ENCODE measurements at regions not wholly inside any gene's neighbourhood (a gene's known extent, or its start where the extent isn't known, plus 50 kb on each side); places are given as distances from the start of the nearest gene placed in this dataset.

DNA sequence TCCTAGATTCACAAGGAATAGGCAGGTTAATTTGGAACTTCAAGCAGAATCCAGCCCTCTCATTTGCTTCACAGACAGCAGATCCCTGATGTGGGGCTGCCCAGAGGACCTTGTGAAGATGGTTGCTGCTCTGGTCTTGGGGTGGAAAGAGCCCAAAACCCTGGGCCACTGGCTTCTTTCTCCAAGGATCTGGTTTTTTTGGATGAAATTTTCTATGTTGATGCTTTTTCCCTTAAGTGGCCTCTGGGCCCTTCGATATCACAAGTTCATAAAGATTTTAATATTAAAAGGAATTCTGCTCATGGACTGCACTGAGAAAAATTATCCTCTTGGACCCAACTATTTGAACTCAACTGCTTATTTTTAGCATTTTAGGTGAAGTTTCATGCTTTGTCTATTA lies 421.1 kb downstream of the KLF5 start:
- ATAC-seq (replicated peaks) (no peak), DNase-seq (no peak)
- H3K4me1 Mint-ChIP-seq = no peaks in the 10 kb centered on the region
- H3K27me3 Mint-ChIP-seq = no peaks in the 10 kb centered on the region
- no peaks in the 10 kb centered on the region for H3K36me3 Mint-ChIP-seq
- no peak overlapping the region for H3K4me3 Mint-ChIP-seq
- H3K27ac Mint-ChIP-seq = no peak overlapping the region
- no peaks in the 10 kb centered on the region for H3K9me3 Mint-ChIP-seq

DNA sequence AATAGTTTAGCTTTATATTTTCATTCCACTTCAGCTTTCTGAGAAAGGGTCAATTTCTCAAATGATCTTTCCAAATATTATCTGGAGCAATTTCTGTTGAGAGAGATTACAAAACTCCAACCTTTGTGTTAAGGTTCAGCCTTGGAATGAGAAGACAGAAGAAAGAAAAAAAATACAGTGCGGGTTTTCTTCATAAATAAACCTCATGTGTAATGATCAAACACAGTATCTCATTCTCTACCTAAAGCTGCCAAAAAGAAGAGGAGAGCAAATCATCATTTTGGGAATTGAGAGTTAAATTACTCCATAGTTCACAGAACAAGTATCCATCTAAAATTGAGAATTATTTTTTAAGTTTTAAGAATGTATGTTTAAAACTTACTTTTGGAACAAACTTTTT lies 420.5 kb downstream of the KLF5 start:
- Mint-ChIP-seq H3K27me3 (no peaks in the 10 kb centered on the region), H3K9me3 (no peaks in the 10 kb centered on the region), H3K27ac (no peak overlapping the region), H3K4me3 (no peak overlapping the region), H3K36me3 (no peaks in the 10 kb centered on the region), H3K4me1 (no peaks in the 10 kb centered on the region)
- ATAC-seq (replicated peaks) (no peak), DNase-seq (no peak)

DNA sequence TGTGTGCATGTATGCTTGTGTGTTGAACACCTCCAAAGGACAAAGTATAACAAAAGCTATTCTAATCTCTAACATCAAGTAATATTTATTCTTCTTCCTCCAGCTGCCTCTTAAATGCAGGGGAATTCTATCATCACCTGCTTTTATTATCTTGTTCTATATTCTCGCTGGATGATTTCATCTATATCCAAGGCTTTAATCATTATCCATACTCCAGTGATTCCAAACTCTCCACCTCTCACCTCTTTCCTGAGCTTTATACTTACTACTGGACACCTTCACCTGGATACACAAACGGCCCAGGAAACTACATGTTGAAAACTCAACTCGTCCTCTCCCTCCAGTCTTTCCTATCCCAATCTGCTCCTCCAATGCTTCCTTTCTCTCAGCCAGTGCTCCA lies 418.6 kb downstream of the KLF5 start:
- H3K27me3 Mint-ChIP-seq = no peaks in the 10 kb centered on the region
- ATAC-seq (replicated peaks) (no peak), DNase-seq (no peak)
- H3K27ac Mint-ChIP-seq = no peak overlapping the region
- H3K4me3 Mint-ChIP-seq = no peak overlapping the region
- no peaks in the 10 kb centered on the region for H3K36me3 Mint-ChIP-seq
- no peaks in the 10 kb centered on the region for H3K4me1 Mint-ChIP-seq
- H3K9me3 Mint-ChIP-seq = no peaks in the 10 kb centered on the region

DNA sequence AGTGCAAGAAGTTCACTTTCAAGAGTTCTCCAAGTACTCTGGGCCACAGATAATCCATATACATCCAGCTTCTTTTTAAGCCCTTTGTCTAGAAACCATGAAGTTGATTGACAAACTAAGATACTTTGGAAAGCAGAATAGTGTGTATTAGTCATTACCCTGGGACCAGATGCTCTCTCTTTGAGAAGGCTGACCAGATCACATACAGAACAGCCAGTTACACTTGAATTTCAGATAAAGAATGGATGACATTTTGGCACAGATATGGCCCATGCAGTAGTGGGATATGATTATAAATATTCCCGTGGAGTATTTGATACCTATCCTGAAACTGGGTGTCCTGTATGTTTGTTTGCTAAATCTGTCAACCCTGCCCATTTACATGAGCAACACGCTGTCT lies 414.2 kb downstream of the KLF5 start:
- Mint-ChIP-seq H3K36me3 (no peaks in the 10 kb centered on the region), H3K4me1 (no peaks in the 10 kb centered on the region), H3K4me3 (no peak overlapping the region), H3K9me3 (peaks cover 0 to 6% of the 10 kb centered on the region in 2 donors), H3K27ac (no peak overlapping the region), H3K27me3 (no peaks in the 10 kb centered on the region)
- DNase-seq (no peak), ATAC-seq (replicated peaks) (no peak)

DNA sequence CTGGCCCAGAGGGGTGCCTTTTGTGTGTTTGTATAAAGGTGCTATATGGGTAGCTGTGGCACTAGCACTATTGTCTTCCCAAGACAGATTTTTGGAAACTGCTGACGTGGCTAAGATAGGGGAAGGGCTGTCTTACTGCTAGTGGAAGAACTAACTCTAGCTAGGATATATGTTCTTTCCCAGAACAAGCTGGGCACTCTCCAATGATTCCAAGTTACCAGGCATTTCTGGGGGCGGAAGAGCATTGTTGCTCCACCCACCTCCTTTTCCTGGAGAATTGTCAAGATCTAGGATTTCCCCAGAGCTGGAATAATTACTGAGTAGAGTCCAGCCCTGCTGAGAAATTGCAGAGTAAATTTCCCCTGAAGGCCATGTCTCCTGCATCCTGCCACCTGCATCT lies 408.3 kb downstream of the KLF5 start:
- H3K4me3 Mint-ChIP-seq = no peak overlapping the region
- peaks cover 3 to 6% of the 10 kb centered on the region in 2 donors for H3K9me3 Mint-ChIP-seq
- H3K4me1 Mint-ChIP-seq = no peaks in the 10 kb centered on the region
- H3K27me3 Mint-ChIP-seq = no peaks in the 10 kb centered on the region
- no peak overlapping the region for H3K27ac Mint-ChIP-seq
- DNase-seq (no peak), ATAC-seq (replicated peaks) (no peak)
- no peaks in the 10 kb centered on the region for H3K36me3 Mint-ChIP-seq

DNA sequence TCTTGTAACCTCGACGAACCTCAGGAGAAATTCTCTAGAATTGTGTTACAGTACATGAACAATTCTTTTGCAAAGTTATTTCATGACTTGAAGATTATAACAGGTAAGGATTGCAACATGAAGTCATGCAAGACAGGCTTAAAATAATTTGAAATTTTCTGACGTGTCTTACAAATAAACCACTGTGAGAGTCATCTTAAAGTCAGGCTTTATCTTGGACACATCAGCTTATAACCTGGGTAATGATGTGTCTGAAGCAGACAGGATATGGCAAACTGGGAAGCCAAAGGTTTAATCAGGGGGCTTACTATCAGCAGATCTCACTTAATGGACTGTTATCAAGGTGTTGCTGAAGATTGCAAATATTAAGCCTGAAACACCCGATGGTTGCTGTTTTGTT lies 407.8 kb downstream of the KLF5 start:
- no peak for DNase-seq
- H3K36me3 Mint-ChIP-seq = no peaks in the 10 kb centered on the region
- no peaks in the 10 kb centered on the region for H3K4me1 Mint-ChIP-seq
- ATAC-seq (replicated peaks) = no peak
- H3K9me3 Mint-ChIP-seq = peaks cover 3 to 6% of the 10 kb centered on the region in 2 donors
- H3K4me3 Mint-ChIP-seq = no peak overlapping the region
- no peaks in the 10 kb centered on the region for H3K27me3 Mint-ChIP-seq
- no peak overlapping the region for H3K27ac Mint-ChIP-seq

DNA sequence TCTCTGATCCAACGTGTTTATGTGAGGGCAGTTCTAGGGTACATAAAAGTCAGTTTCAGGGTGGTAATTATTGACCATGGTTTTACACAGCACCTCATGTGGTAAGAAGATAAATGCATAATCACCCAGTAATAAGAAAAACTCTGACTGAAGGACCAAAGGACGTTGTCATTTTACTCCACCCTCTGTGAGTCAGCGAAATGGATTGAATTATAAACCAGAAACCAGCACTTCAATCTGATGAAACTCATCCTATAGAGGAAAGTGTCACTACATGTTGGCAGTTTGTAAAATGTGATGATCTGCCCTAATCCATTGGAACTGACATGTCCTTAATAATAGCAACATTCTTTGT lies 406.8 kb downstream of the KLF5 start:
- Mint-ChIP-seq H3K27me3 (no peaks in the 10 kb centered on the region), H3K4me1 (no peaks in the 10 kb centered on the region)
- ATAC-seq (replicated peaks) = no peak

DNA sequence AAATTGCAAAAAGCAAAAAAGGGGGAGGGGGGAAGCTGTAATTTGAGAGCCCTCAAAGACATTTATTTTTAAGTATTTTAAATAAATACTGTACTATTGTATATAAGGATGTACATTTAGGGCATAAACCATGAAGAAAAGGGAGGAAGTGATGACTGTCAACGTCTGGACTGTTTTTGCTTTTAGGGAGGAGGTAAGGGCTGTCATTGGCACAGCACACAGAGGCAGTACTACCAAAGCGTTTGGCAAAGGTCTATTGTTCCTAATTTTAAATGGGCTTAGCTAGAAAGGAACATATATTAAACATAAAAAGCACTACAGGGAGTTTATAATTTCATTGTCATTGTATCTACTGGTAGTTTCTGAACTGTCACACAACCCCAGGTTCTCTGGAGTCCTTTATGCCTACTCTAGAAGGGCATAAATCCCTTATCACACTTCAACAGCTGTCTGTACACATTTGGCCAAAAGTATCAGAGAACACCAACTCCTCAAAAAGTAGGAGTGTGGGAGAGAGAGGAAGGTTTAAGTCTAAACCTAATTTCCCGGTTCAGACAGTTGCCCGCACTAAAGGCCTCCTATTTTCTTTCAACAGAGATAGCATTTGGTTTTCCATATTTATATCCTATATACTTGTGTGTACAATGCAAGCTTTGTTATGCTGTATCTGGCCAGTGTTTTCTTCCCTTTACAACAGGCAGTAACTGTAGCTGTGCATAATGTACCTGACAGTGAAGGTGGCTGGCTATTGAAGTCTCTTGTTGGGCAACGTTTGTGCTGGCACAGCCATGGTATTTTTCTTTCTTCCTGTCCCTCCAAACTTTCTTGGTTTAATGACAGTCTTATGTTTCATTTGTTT lies 406.2 kb downstream of the KLF5 start:
- ATAC-seq (replicated peaks) (no peak), DNase-seq (no peak)
- Mint-ChIP-seq H3K27me3 (no peaks in the 10 kb centered on the region), H3K9me3 (peaks cover 3 to 9% of the 10 kb centered on the region in 2 donors), H3K36me3 (no peaks in the 10 kb centered on the region), H3K4me3 (no peak overlapping the region), H3K4me1 (no peaks in the 10 kb centered on the region), H3K27ac (no peak overlapping the region)

More for the DNA sequence above, 406.8 kb downstream of the KLF5 start:
- DNase-seq = no peak
- no peak overlapping the region for H3K4me3 Mint-ChIP-seq
- H3K27ac Mint-ChIP-seq = no peak overlapping the region
- H3K36me3 Mint-ChIP-seq = no peaks in the 10 kb centered on the region
- H3K9me3 Mint-ChIP-seq = peaks cover 3 to 6% of the 10 kb centered on the region in 2 donors

DNA sequence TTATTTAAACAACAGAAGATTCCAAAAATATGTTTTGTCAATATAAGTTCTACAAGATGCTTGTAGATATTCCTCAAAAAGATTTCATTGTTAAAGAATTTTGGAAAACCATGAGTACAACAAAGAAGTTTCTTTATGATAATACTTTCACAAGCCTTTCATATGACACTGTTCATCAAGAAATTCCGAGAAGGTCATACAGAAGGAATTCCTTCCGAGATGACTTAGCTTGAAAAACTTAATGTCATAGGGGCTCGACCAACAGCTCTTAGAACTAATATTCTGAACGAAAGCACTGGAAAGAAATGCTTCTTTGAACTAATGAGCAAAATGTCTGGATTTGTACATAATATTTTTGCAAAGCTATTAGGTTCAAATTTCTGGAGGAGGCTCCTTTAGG lies 403.4 kb downstream of the KLF5 start:
- peaks cover 3% of the 10 kb centered on the region in 2 donors for H3K9me3 Mint-ChIP-seq
- ATAC-seq (replicated peaks) = no peak
- no peak overlapping the region for H3K4me3 Mint-ChIP-seq
- no peaks in the 10 kb centered on the region for H3K36me3 Mint-ChIP-seq
- no peaks in the 10 kb centered on the region for H3K27me3 Mint-ChIP-seq
- H3K4me1 Mint-ChIP-seq = no peaks in the 10 kb centered on the region
- DNase-seq = no peak
- H3K27ac Mint-ChIP-seq = no peak overlapping the region

DNA sequence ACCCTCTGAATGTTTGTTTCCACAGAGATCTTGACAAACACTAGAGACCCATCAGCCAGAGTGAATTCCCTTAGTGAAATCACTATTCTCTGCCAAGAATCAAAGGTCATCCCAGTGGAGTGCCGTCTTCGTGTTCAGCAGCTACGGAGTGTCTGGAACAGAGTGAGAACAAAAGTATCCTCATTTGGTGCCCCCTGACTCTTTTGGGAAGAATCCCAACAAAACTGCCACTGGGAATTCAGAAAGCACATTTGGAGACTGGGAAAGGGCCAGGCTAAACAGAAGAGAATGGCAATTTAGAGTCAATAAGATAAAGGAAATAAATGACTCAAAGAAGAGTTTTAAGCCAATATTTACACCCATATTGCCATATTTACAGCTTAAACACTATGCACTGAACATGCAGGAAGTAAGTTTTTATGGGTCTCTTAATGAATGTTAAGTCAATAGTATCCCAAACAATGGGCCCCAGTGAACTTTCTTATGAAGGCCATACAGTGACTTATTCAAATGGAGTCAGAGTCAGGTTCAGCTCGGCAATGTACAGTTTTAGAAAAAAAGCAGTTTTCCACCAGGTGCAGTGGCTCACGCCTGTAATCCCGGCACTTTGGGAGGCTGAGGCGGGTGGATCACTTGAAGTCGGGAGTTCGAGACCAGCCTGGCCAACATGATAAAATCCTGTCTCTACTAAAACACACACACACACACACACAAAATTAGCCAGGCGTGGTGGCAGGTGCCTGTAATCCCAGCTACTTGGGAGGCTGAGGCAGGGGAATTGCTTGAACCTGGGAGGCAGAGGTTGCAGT lies 392.6 kb downstream of the KLF5 start:
- Mint-ChIP-seq H3K9me3 (peaks cover 0 to 5% of the 10 kb centered on the region in 2 donors), H3K4me1 (no peaks in the 10 kb centered on the region), H3K36me3 (no peaks in the 10 kb centered on the region), H3K27me3 (no peaks in the 10 kb centered on the region), H3K27ac (no peak overlapping the region), H3K4me3 (no peak overlapping the region)
- ATAC-seq (replicated peaks) = no peak
- no peak for DNase-seq

DNA sequence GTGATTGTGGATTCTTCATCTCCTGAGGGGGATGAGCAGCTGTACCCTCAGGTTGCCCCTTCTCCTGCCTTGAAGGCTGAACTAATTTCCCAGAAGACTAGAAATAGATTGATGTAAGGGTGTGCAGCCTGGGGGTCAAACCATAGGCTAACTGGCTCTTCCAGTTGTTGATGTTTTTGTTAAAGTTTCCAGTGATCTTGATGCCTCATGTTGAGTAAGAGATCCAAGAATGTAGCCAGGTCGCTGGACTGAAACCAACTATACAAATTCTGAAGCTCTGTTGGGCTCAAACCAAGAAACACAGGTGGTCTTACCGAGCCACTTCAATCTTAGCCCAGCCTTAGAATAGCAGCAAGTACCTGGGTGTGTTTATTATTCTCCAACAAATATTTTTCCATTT lies 391.8 kb downstream of the KLF5 start:
- no peak for ATAC-seq (replicated peaks)

DNA sequence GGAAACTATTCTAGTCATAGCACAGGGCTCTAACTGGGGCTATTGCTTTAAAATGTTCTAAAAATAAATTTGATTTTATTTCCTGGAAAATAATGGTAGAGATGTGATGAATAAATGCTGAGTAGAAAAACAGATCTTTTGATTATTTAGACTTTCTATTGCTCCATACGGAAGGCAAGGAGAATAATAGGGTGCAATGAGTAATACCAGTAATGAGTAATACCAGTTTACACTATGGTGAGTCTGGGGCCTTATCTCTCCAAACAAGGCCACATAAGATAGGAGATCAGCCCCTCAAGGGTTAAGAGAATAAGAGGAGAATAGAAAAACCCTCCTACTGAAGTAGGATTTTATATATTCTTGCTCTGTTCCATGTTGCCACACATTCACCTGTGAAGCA lies 390.4 kb downstream of the KLF5 start:
- no peak overlapping the region for H3K27ac Mint-ChIP-seq
- no peaks in the 10 kb centered on the region for H3K4me1 Mint-ChIP-seq
- no peak overlapping the region for H3K4me3 Mint-ChIP-seq
- no peak for DNase-seq
- no peak for ATAC-seq (replicated peaks)
- H3K9me3 Mint-ChIP-seq = peaks cover 4 to 5% of the 10 kb centered on the region in 2 donors
- H3K27me3 Mint-ChIP-seq = no peaks in the 10 kb centered on the region
- no peaks in the 10 kb centered on the region for H3K36me3 Mint-ChIP-seq

More for the DNA sequence above, 391.8 kb downstream of the KLF5 start:
- no peaks in the 10 kb centered on the region for H3K4me1 Mint-ChIP-seq
- H3K4me3 Mint-ChIP-seq = no peak overlapping the region
- no peaks in the 10 kb centered on the region for H3K27me3 Mint-ChIP-seq
- peaks cover 4 to 5% of the 10 kb centered on the region in 2 donors for H3K9me3 Mint-ChIP-seq
- no peak for DNase-seq
- H3K27ac Mint-ChIP-seq = no peak overlapping the region
- H3K36me3 Mint-ChIP-seq = no peaks in the 10 kb centered on the region

DNA sequence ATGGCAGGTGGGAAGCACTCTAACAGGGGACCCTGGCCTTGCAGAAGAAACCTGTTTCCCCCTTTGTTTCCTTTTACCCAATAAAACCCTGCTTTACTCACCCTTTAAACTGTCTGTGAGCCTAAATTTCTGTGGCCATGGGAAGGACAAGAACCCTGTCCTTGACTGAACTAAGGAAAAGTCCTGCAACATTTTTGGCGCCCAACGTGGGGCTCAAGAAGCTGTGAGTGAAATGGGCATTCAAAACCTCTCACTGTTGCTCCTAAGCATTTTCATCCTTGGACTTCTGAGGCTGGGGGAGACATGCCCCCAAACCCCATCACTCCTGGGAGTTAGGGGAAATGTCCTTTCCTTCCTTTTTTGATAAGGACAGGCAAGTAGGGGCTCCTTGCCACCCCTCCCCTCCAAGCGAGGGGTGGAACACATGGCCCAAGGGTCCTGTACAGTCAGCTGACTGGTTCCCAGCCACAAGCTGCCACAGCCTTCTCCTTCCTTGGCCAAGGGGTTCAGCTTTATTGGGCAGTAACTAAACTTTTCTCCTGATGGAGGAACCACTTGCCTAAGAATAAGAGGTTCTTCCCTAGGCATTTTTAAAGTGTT lies 381.6 kb downstream of the KLF5 start:
- no peaks in the 10 kb centered on the region for H3K27me3 Mint-ChIP-seq
- H3K9me3 Mint-ChIP-seq = peaks cover 9 to 18% of the 10 kb centered on the region in 2 donors
- no peak for ATAC-seq (replicated peaks)
- no peak overlapping the region for H3K4me3 Mint-ChIP-seq
- H3K36me3 Mint-ChIP-seq = no peaks in the 10 kb centered on the region
- no peaks in the 10 kb centered on the region for H3K4me1 Mint-ChIP-seq
- H3K27ac Mint-ChIP-seq = no peak overlapping the region
- DNase-seq = no peak

DNA sequence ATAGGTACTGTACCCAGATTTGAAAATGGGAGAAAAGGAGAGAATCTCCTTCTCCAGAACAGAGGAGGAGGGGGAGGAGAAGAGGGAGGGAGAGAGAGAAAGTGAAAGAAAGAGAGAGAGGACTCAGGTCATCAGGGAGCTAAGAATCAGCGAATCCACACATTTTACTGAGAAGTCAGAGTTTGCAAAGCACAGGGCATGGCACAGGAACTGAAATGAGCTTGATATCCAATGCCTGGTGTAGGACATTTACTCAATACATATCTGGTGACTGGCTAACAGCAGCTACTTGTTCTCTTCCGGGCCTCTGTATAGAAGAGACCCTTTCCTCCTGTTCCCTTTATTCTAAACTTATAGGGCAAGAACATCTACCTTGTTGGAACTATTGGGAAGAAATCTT lies 375.1 kb downstream of the KLF5 start:
- no peaks in the 10 kb centered on the region for H3K36me3 Mint-ChIP-seq
- H3K4me1 Mint-ChIP-seq = no peaks in the 10 kb centered on the region
- no peak for DNase-seq
- ATAC-seq (replicated peaks) = no peak
- no peak overlapping the region for H3K27ac Mint-ChIP-seq
- peaks cover 6 to 20% of the 10 kb centered on the region in 2 donors for H3K9me3 Mint-ChIP-seq
- H3K4me3 Mint-ChIP-seq = no peak overlapping the region
- no peaks in the 10 kb centered on the region for H3K27me3 Mint-ChIP-seq

DNA sequence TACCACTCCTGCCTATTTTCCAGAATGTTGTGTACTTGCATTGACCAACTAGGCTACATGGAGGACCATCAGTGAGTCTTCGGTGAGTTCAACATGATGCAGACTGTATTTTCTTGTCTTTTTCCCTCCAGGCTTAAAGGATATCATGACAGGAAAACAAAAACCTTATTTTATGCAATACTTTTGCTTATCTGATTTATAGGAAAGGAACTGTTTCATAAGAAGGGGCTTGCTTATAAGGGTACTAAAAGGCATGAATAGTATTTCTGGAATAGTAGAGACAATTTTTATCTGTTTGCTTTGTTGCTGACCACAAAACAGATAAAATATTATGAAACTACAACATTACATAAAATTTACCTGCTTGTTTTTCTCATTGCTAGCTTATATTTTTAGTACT lies 374.7 kb downstream of the KLF5 start:
- H3K4me3 Mint-ChIP-seq = no peak overlapping the region
- H3K4me1 Mint-ChIP-seq = no peaks in the 10 kb centered on the region
- H3K36me3 Mint-ChIP-seq = no peaks in the 10 kb centered on the region
- ATAC-seq (replicated peaks) (no peak), DNase-seq (no peak)
- H3K9me3 Mint-ChIP-seq = peaks cover 6 to 20% of the 10 kb centered on the region in 2 donors
- H3K27ac Mint-ChIP-seq = no peak overlapping the region
- no peaks in the 10 kb centered on the region for H3K27me3 Mint-ChIP-seq

Data from stimulated activated naive B cell treated with anti-CD40 and anti-IgM and Interleukin-4, amounts not matched to agents 10 μg/mL and 1 μg/mL and 100 μg/mL, for 72 hours (primary cell).